Astrocyte of the cerebellum (primary cell): ENCODE measurements at regions not wholly inside any gene's neighbourhood (a gene's known extent, or its start where the extent isn't known, plus 50 kb on each side); places are given as distances from the start of the nearest gene placed in this dataset.

ENCODE experiments used
- DNase-seq: peaks from one replicate; pipeline ENCODE4 v3.0.0-alpha.2; 2011; ENCODE audit warnings: low read depth
- H3K4me3 ChIP-seq: 2 replicates; pipeline ENCODE4 v1.5.1; 2011; ENCODE audit warnings: mild to moderate bottlenecking, low read depth, low read length, moderate library complexity
- CTCF ChIP-seq: IDR thresholded peaks from 2 replicates; pipeline ENCODE4 v1.5.1; 2012; ENCODE audit warnings: low read length, low read depth, moderate library complexity, mild to moderate bottlenecking; ENCODE audit errors: missing control alignments
- in situ Hi-C: cut with HindIII; loops from 2 replicates; pipeline ENCODE4 v1.10.0; 2017; ENCODE audit warnings: low sequenced_read_pairs

GRCh38 chr22:34687116-34687515 lies 378.8 kb upstream of the ISX start:
- TF ChIP-seq CTCF = no peak
- H3K4me3 ChIP-seq = no peak overlapping the region
- in situ Hi-C loops = no loop called here
- no peak for DNase-seq

GRCh38 chr22:34688825-34689224 lies 377.1 kb upstream of the ISX start:
- no peak for TF ChIP-seq CTCF
- H3K4me3 ChIP-seq = no peak overlapping the region
- no peak for DNase-seq
- in situ Hi-C loops = no loop called here

GRCh38 chr22:34696557-34696956 lies 369.4 kb upstream of the ISX start:
- no peak for TF ChIP-seq CTCF
- DNase-seq = no peak
- in situ Hi-C loops = no loop called here
- H3K4me3 ChIP-seq = no peak overlapping the region

GRCh38 chr22:34702279-34702678 lies 363.7 kb upstream of the ISX start:
- DNase-seq = no peak

GRCh38 chr22:34709641-34710040 lies 356.3 kb upstream of the ISX start:
- in situ Hi-C loops = no loop called here
- no peak for TF ChIP-seq CTCF
- H3K4me3 ChIP-seq = no peak overlapping the region
- DNase-seq = no peak

More at GRCh38 chr22:34702279-34702678, 363.7 kb upstream of the ISX start:
- no peak overlapping the region for H3K4me3 ChIP-seq
- no peak for TF ChIP-seq CTCF
- in situ Hi-C loops = no loop called here

GRCh38 chr22:34722901-34723300 lies 343.1 kb upstream of the ISX start:
- TF ChIP-seq CTCF = no peak
- no peak for DNase-seq
- no peak overlapping the region for H3K4me3 ChIP-seq
- in situ Hi-C loops = no loop called here

GRCh38 chr22:34736081-34736480 lies 329.9 kb upstream of the ISX start:
- no peak overlapping the region for H3K4me3 ChIP-seq
- in situ Hi-C loops = no loop called here
- no peak for TF ChIP-seq CTCF
- DNase-seq = no peak
